SU-DHL-6 (cell line): ENCODE measurements at regions not wholly inside any gene's neighbourhood (a gene's known extent, or its start where the extent isn't known, plus 50 kb on each side); places are given as distances from the start of the nearest gene placed in this dataset.

Experiments used
- H2AFZ ChIP-seq: fragments of 200-600 bp; sonication (generic); 2 replicates; pipeline ENCODE4 v1.6.1; 2014; ENCODE audit warnings: low read depth, mild to moderate bottlenecking, moderate library complexity, mixed read lengths, antibody characterized with exemption, low read length; ENCODE audit not compliant: severe bottlenecking
- H3F3A ChIP-seq: fragments of 200-600 bp; shearing (Covaris generic); 2 replicates; pipeline ENCODE4 v1.6.0; 2016; ENCODE audit warnings: antibody characterized with exemption, mild to moderate bottlenecking; ENCODE audit not compliant: insufficient read depth
- H3K27ac ChIP-seq: fragments of 200-600 bp; sonication (generic); 2 replicates; pipeline ENCODE4 v1.5.1; 2016; ENCODE audit warnings: low read depth, mild to moderate bottlenecking, low read length, moderate library complexity, mixed read lengths
- H3K27me3 ChIP-seq: fragments of 200-600 bp; sonication (generic), shearing (Covaris generic); 2 replicates; pipeline ENCODE4 v1.6.0; 2014; ENCODE audit warnings: mild to moderate bottlenecking, low read length
- H3K36me3 ChIP-seq: fragments of 200-600 bp; sonication (generic); 2 replicates; pipeline ENCODE4 v1.6.1; 2014; ENCODE audit warnings: mild to moderate bottlenecking, low read length, mixed read lengths
- H3K4me2 ChIP-seq: fragments of 300-600, 200-600 bp; shearing (Covaris generic), sonication (generic); 2 replicates; pipeline ENCODE4 v1.6.0; 2014; ENCODE audit warnings: low read length, low read depth, mild to moderate bottlenecking; ENCODE audit not compliant: poor library complexity, severe bottlenecking
- H3K4me3 ChIP-seq: fragments of 200-600 bp; sonication (generic); 2 replicates; pipeline ENCODE4 v1.5.1; 2014; ENCODE audit warnings: antibody characterized with exemption, low read length, mild to moderate bottlenecking, mixed read lengths; ENCODE audit not compliant: insufficient read depth, poor library complexity, severe bottlenecking
- H3K79me2 ChIP-seq: fragments of 200-600 bp; sonication (generic); 2 replicates; pipeline ENCODE4 v1.6.1; 2014; ENCODE audit warnings: mild to moderate bottlenecking, low read length, moderate library complexity; ENCODE audit not compliant: insufficient read depth
- H3K9ac ChIP-seq: fragments of 200-600 bp; sonication (generic); 2 replicates; pipeline ENCODE4 v1.7.0; 2014; ENCODE audit warnings: mild to moderate bottlenecking, low read length
- H3K9me2 ChIP-seq: fragments of 200-600 bp; sonication (generic); replicated peaks from 2 replicates; pipeline ENCODE4 v1.6.1; 2014; ENCODE audit warnings: low read length; ENCODE audit not compliant: insufficient read depth
- H3K9me3 ChIP-seq: fragments of 200-600 bp; sonication (generic); 2 replicates; pipeline ENCODE4 v1.6.1; 2014; ENCODE audit warnings: low read length, mixed read lengths; ENCODE audit not compliant: insufficient read depth
- H4K20me1 ChIP-seq: fragments of 200-600 bp; sonication (generic); 2 replicates; pipeline ENCODE4 v1.6.1; 2014; ENCODE audit warnings: low read depth, mild to moderate bottlenecking, antibody characterized with exemption, low read length, moderate library complexity, mixed read lengths
- EZH2phosphoT487 ChIP-seq: fragments of 200-600 bp; sonication (generic), shearing (Covaris generic); conservative IDR thresholded peaks from 2 replicates; pipeline ENCODE4 v1.6.1; 2018; ENCODE audit warnings: mild to moderate bottlenecking, antibody characterized with exemption, low read length, moderate library complexity, mixed read lengths
- TF ChIP-seq, protein P1 (sequence below): fragments of 200-600 bp; sonication (generic); IDR thresholded peaks from one replicate; pipeline ENCODE4 v1.5.1; 2017; ENCODE audit warnings: antibody characterized with exemption, mild to moderate bottlenecking, low read length, moderate library complexity; ENCODE audit not compliant: insufficient read depth, poor library complexity, severe bottlenecking

DNA sequence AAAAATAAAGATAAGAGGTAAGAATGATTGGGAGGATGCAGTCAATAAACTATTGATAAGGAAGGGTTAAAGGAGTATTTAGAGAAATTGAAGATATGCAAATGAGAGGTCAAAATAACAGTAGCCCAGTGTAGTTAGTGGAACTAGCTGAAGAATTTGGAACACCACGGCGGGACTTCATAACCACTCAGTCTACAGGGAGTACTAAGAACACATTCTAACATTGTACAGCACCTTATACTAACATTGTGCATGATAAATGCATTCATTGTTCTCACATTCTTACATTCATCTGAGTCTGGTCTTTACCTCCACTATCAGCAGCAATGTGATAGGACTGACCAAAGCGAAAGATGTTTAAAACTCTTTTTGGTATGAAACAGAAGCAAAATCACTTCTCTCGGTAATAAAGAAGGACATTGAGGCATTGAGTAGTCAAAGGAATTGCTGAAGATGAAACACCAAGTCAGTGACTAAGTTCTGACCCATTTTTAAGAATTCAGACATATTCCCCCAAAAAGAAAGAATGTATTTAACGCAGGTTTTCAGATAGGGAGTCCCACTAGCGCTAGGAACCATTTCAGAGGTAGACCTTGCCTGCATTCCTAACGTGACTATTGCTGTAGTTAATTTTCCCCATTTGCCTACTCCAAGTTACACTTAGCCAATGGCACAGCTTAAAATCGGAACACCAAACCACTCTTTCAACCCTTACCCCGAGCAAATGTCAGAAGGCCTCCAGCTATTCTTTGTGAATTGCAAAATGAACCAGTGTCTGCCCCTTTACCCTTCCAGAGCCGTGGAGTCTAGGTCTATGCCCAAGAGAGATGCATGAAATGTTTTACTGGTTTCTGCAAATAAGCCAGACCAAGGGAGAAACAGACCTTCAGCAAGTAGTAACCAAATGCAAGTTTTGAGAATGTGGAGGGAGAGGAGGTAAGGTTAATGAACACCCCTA is 108.8 kb upstream of the IRF2BP2 start:
- no peak overlapping the region for H3K9ac ChIP-seq
- H3K4me3 ChIP-seq = no peak overlapping the region
- no peak for TF ChIP-seq EZH2phosphoT487
- TF ChIP-seq, protein P1, sequence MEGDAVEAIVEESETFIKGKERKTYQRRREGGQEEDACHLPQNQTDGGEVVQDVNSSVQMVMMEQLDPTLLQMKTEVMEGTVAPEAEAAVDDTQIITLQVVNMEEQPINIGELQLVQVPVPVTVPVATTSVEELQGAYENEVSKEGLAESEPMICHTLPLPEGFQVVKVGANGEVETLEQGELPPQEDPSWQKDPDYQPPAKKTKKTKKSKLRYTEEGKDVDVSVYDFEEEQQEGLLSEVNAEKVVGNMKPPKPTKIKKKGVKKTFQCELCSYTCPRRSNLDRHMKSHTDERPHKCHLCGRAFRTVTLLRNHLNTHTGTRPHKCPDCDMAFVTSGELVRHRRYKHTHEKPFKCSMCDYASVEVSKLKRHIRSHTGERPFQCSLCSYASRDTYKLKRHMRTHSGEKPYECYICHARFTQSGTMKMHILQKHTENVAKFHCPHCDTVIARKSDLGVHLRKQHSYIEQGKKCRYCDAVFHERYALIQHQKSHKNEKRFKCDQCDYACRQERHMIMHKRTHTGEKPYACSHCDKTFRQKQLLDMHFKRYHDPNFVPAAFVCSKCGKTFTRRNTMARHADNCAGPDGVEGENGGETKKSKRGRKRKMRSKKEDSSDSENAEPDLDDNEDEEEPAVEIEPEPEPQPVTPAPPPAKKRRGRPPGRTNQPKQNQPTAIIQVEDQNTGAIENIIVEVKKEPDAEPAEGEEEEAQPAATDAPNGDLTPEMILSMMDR = no peak

GRCh38 chr1:234716908-234717375 is 107.0 kb upstream of the IRF2BP2 start:
- no peaks in the 10 kb centered on the region for H3K9me2 ChIP-seq
- H3K9me3 ChIP-seq = no peaks in the 10 kb centered on the region
- H3K4me2 ChIP-seq = no peak overlapping the region
- no peaks in the 10 kb centered on the region for H3K27me3 ChIP-seq
- no peak for TF ChIP-seq EZH2phosphoT487
- TF ChIP-seq, protein P1 = no peak
- H2AFZ ChIP-seq = no peak overlapping the region
- no peak overlapping the region for H3K27ac ChIP-seq
- no peaks in the 10 kb centered on the region for H4K20me1 ChIP-seq
- H3F3A ChIP-seq = no peaks in the 10 kb centered on the region
- no peak overlapping the region for H3K4me3 ChIP-seq
- no peaks in the 10 kb centered on the region for H3K36me3 ChIP-seq
- no peaks in the 10 kb centered on the region for H3K79me2 ChIP-seq
- H3K9ac ChIP-seq = no peak overlapping the region

More for the DNA sequence above, 108.8 kb upstream of the IRF2BP2 start:
- Histone ChIP-seq H3K36me3 (no peaks in the 10 kb centered on the region), H3K79me2 (no peaks in the 10 kb centered on the region), H2AFZ (no peak overlapping the region), H3K4me2 (no peak overlapping the region), H3K27ac (no peak overlapping the region), H3K9me2 (no peaks in the 10 kb centered on the region), H3K9me3 (no peaks in the 10 kb centered on the region), H4K20me1 (no peaks in the 10 kb centered on the region), H3K27me3 (no peaks in the 10 kb centered on the region), H3F3A (0 out of 2 replicates have a peak, but pooled peaks cover 1% of the 10 kb centered on the region)

DNA sequence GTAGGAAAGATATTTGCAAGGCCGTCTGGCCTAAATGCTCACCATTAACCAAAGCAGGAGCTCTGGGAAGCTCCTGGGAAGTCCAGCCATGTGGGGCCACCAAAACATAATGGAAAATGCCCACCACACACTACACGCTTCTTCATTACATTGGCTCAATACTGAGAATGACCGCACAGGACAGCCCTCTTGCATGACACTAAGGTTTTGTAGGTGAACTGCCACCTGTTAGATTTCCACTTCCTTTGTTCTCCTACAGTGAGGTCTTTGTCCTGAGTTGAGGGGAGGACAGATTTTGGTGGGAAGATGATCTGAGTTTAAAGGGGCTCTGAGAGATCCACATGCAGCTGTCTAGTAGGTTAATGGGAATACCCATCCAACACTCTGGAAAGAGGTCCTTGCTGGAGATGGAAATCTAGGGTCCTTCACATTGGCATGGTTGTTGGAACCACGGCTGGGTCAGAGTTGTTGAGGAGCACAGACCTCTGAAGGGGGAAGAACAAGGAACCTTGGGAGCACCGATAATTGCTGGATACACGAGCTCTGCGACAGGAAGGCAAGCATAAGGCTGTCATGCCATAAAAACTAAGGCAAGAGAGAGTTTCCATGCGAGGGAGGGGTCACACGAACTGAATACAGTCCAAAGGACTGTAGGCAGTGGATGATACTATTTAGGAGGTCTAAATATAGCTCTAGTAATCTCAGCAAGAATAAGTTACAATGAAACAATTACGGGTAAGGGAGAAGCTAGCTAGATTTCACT is 105.5 kb upstream of the IRF2BP2 start:
- Histone ChIP-seq H3K4me3 (no peak overlapping the region), H2AFZ (no peak overlapping the region), H3K36me3 (no peaks in the 10 kb centered on the region), H3K79me2 (no peaks in the 10 kb centered on the region), H3K27me3 (no peaks in the 10 kb centered on the region), H3K27ac (no peak overlapping the region), H4K20me1 (no peaks in the 10 kb centered on the region), H3K9ac (no peak overlapping the region), H3F3A (no peaks in the 10 kb centered on the region), H3K9me2 (no peaks in the 10 kb centered on the region), H3K9me3 (no peaks in the 10 kb centered on the region), H3K4me2 (no peak overlapping the region)
- TF ChIP-seq, protein P1 = no peak
- no peak for TF ChIP-seq EZH2phosphoT487
